ENCODE measurements at regions not wholly inside any gene's neighbourhood (a gene's known extent, or its start where the extent isn't known, plus 50 kb on each side); places are given as distances from the start of the nearest gene placed in this dataset.
A peak's percentile ranks its signal among the peaks of the same experiment; 100 is the strongest.

- no TSS peak for BruUV-seq (replicated peaks)
- no peaks in the 10 kb centered on the region for H3K27me3 ChIP-seq (replicated peaks in 1 of 2; ENCODE audit: control insufficient read depth in 2 of 2, insufficient read depth in 2 of 2, low read length in 1 of 2)
- no peak overlapping the region for H3K9ac ChIP-seq (ENCODE audit: control insufficient read depth, insufficient read depth, low read length)
- WGBS (ENCODE audit: insufficient coverage, insufficient replicate concordance, low lambda C conversion rate, missing lambda C conversion rate) = 0% methylated on average over 1 of the region's 1 CpG
- H3K27ac ChIP-seq (ENCODE audit: control insufficient read depth, insufficient read depth) = no peak overlapping the region
- intact Hi-C loops (cut with micrococcal nuclease; ENCODE audit: unreplicated experiment) (loop anchor here (2.0 to 5.0 kb wide), 2 partner anchors 328 to 462 kb away; no protein-coding TSS in a partner anchor), in situ Hi-C loops (cut with MboI) (no loop called here)
- peak; percentile 97 for ATAC-seq
- H3K4me3 ChIP-seq = no peak overlapping the region
- POLR2A ChIA-PET = interaction anchor here (0.6 kb wide), 1 partner anchor 427 kb away, joined by 4 read pairs; no protein-coding TSS in a partner anchor
- H3K9me3 ChIP-seq (replicated peaks; ENCODE audit: control insufficient read depth, insufficient read depth, low read length) = no peaks in the 10 kb centered on the region
- SMC1A ChIA-PET (ENCODE audit: uncharacterized antibody, unreplicated experiment) = interaction anchor here (1.0 to 1.9 kb wide), 2 partner anchors 327 to 460 kb away, joined by 7 to 8 read pairs; no protein-coding TSS in a partner anchor
- H3K36me3 ChIP-seq (ENCODE audit: control insufficient read depth in 2 of 2, insufficient read depth in 2 of 2, low read length in 1 of 2) = no peaks in the 10 kb centered on the region
- CTCF ChIA-PET = interaction anchor here (0.6 to 3.2 kb wide), 15 partner anchors 9 to 841 kb away, joined by 3 to 12 read pairs (median 4); no protein-coding TSS in a partner anchor
- no peaks in the 10 kb centered on the region for H3K79me2 ChIP-seq (ENCODE audit: control insufficient read depth, insufficient read depth, low read length)
- RAD21 ChIA-PET (ENCODE audit: unreplicated experiment) = interaction anchor here (1.6 kb wide), 1 partner anchor 327 kb away, joined by 4 read pairs; no protein-coding TSS in a partner anchor
- H2AFZ ChIP-seq (ENCODE audit: control insufficient read depth, low read depth, low read length) = no peak overlapping the region
- FAIRE-seq = peak; percentile 62
- H4K20me1 ChIP-seq (ENCODE audit: control insufficient read depth, insufficient read depth) = no peaks in the 10 kb centered on the region
- H3K4me2 ChIP-seq (ENCODE audit: control insufficient read depth, insufficient read depth) = no peak overlapping the region
- TF ChIP-seq ZBTB33 (IDR thresholded peaks at IDR 0.05) (no peak), HSF1 (IDR thresholded peaks at IDR 0.05; ENCODE audit: low read depth, low read length) (no peak), REST (IDR thresholded peaks at IDR 0.05; ENCODE audit: low read depth, low read length) (no peak), SMC3 (IDR thresholded peaks at IDR 0.05; ENCODE audit: borderline replicate concordance, low read length) (peak; percentile 53; the same call in 1 of the 2 replicates), RAD21 (IDR thresholded peaks at IDR 0.05; ENCODE audit: insufficient read depth, low read depth, low read length) (peak; percentile 70), YY1 (IDR thresholded peaks at IDR 0.05; ENCODE audit: low read depth, low read length) (0 out of 2 replicates have a peak, but pooled peaks have one; percentile 29), ZNF622 (IDR thresholded peaks at IDR 0.05) (no peak), CTCF (IDR thresholded peaks at IDR 0.05 in 2 of 3, conservative IDR thresholded peaks at IDR 0.05 in 1 of 3; ENCODE audit: control insufficient read depth in 2 of 3, extremely low read depth in 1 of 3, insufficient read depth in 1 of 3, low read depth in 3 of 3, low read length in 3 of 3) (peak; percentile 71 to 85 (median 83)), SMAD1 (IDR thresholded peaks at IDR 0.05; ENCODE audit: low read depth, partially characterized antibody) (no peak), FOXM1 (IDR thresholded peaks at IDR 0.05; ENCODE audit: low read depth, low read length) (no peak)
- peak; percentile 13 for DNase-seq (ENCODE audit: low read depth, low spot score)
- no peaks in the 10 kb centered on the region for H3K4me1 ChIP-seq (ENCODE audit: control insufficient read depth, insufficient read depth, low read length)
Observed at GRCh38 chr2:18178736-18179349, 300.4 kb downstream of the KCNS3 start.
